Gastrocnemius medialis (tissue), 4 donors: ENCODE measurements at regions not wholly inside any gene's neighbourhood (a gene's known extent, or its start where the extent isn't known, plus 50 kb on each side); places are given as distances from the start of the nearest gene placed in this dataset.

ENCODE experiments used
- ATAC-seq, 2 donors: fragments of 150-250 bp; one replicate each; pipeline ENCODE4 v1.9.1; 2016
- DNase-seq, 2 donors: peaks; one replicate each; pipeline ENCODE4 v3.0.0-alpha.2; 2019
- H3K27ac ChIP-seq, 4 donors: fragments of 200-600 bp; sonication (generic); 1 replicate in 1 of 4; 2 replicates in 3 of 4; pipeline ENCODE4 v1.5.1; 2016 to 2018; ENCODE audit warnings: mild to moderate bottlenecking in 2 of 4, moderate library complexity in 1 of 4
- H3K27me3 ChIP-seq, 3 donors: fragments of 200-600 bp; sonication (generic) in 2 of 3; 1 replicate in 1 of 3; 2 replicates in 2 of 3; pipeline versions ENCODE4 v1.5.1 to v1.6.0; 2016 to 2019; ENCODE audit warnings: mild to moderate bottlenecking in 1 of 3, moderate library complexity in 1 of 3
- H3K36me3 ChIP-seq, 2 donors: fragments of 200-600 bp; sonication (generic) in 1 of 2; one replicate each; pipeline ENCODE4 v1.5.1; 2017 to 2018
- H3K4me1 ChIP-seq, 2 donors: fragments of 200-600 bp; sonication (generic) in 1 of 2; one replicate each; pipeline ENCODE4 v1.5.1; 2016 to 2017; ENCODE audit warnings: mild to moderate bottlenecking in 2 of 2
- H3K4me3 ChIP-seq, 4 donors: fragments of 200-600 bp; sonication (generic) in 3 of 4; 1 replicate in 1 of 4; 2 replicates in 3 of 4; pipeline ENCODE4 v1.5.1; 2016 to 2019; ENCODE audit warnings: mild to moderate bottlenecking in 2 of 4
- H3K9me3 ChIP-seq, 3 donors: fragments of 200-600 bp; sonication (generic) in 2 of 3; 1 replicate in 1 of 3; 2 replicates in 2 of 3; pipeline ENCODE4 v1.5.1; 2016 to 2019
- CTCF ChIP-seq, 5 experiments: fragments of 450-650 bp in 3 of 5; fragments of 200-600 bp in 2 of 5; sonication (generic) in 2 of 5; IDR thresholded peaks in 4 of 5; conservative IDR thresholded peaks in 1 of 5; 1 replicate in 4 of 5; 2 replicates in 1 of 5; pipeline ENCODE4 v1.5.1; 2016 to 2019; ENCODE audit warnings: antibody characterized with exemption in 5 of 5, mild to moderate bottlenecking in 3 of 5, moderate library complexity in 3 of 5
- POLR2A ChIP-seq, 2 donors: fragments of 450-650 bp; IDR thresholded peaks; one replicate each; pipeline ENCODE4 v1.6.1; 2017; ENCODE audit warnings: antibody characterized with exemption in 2 of 2, mild to moderate bottlenecking in 2 of 2, moderate library complexity in 2 of 2
- in situ Hi-C, 4 donors: fragments of 200-750 bp; cut with MboI; loops; one replicate each; pipeline versions ENCODE4 v1.15.0 to v1.8.0; 2017; ENCODE audit warnings: low sequenced_read_pairs in 4 of 4
- intact Hi-C: fragments of 100-400 bp; cut with DNase I; formaldehyde crosslinking; loops from one replicate; pipeline ENCODE4 v1.15.1; 2023; ENCODE audit warnings: low total_unique reads

DNA sequence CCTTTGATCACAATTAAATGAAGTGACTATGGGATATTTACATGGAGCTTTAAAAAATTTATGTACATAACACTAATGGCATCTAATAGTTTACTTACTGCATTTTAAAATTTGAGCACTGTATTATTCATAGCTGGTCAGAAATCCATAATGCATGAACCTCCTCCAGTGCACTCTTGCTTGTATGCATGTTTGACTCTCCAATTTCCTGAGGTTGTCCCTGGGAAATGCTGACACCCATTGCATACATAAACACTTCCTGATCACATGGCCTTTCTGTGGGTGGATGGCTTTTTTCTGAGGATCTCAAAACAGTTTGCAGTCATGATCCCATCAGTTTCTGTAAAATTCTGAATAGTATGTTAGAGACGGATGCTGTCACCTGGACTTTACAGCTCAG is 577.8 kb downstream of the REEP3 start:
- Histone ChIP-seq H3K27me3 (no peaks in the 10 kb centered on the region), H3K4me1 (no peaks in the 10 kb centered on the region), H3K9me3 (no peaks in the 10 kb centered on the region), H3K4me3 (no peak overlapping the region), H3K36me3 (no peaks in the 10 kb centered on the region), H3K27ac (no peak overlapping the region)
- in situ Hi-C loops (no loop called here), intact Hi-C loops (no loop called here)
- ATAC-seq (no peak), DNase-seq (no peak)
- no peak for TF ChIP-seq POLR2A (IDR thresholded peaks at IDR 0.05)
- no peak for TF ChIP-seq CTCF (IDR thresholded peaks at IDR 0.05 in 4 of 5, conservative IDR thresholded peaks at IDR 0.05 in 1 of 5)

GRCh38 chr10:64101606-64102263 is 580.5 kb downstream of the REEP3 start:
- in situ Hi-C loops (no loop called here), intact Hi-C loops (no loop called here)
- no peak for DNase-seq
- H3K27ac ChIP-seq, result no peak overlapping the region
- H3K9me3 ChIP-seq, result no peaks in the 10 kb centered on the region
- H3K36me3 ChIP-seq, result no peaks in the 10 kb centered on the region
- ATAC-seq, result no peak
- TF ChIP-seq POLR2A (IDR thresholded peaks at IDR 0.05) (no peak), CTCF (IDR thresholded peaks at IDR 0.05 in 4 of 5, conservative IDR thresholded peaks at IDR 0.05 in 1 of 5) (no peak)
- no peak overlapping the region for H3K4me3 ChIP-seq
- no peaks in the 10 kb centered on the region for H3K27me3 ChIP-seq
- H3K4me1 ChIP-seq, result no peaks in the 10 kb centered on the region

DNA sequence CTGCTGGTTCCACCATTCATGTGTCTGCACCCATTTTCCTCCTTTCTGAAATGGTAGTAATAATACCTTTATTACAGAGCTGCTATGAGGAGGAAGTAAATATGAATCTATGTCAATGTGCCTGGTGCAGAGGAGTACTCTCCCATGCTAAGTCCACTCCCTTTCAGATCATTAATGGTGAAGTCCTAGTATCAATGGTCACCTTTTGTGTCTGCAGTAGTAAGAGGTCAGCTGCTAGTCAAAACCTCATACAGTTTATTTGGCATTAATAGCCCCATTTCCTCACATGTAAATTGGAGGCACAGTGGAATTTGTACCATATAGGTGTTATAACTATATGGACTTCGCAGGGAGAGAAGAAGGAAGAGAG is 581.0 kb downstream of the REEP3 start:
- intact Hi-C loops, result no loop called here

GRCh38 chr10:64102916-64103315 is 581.7 kb downstream of the REEP3 start:
- Histone ChIP-seq H3K9me3 (no peaks in the 10 kb centered on the region), H3K4me1 (no peaks in the 10 kb centered on the region), H3K27ac (no peak overlapping the region), H3K4me3 (no peak overlapping the region), H3K27me3 (no peaks in the 10 kb centered on the region), H3K36me3 (no peaks in the 10 kb centered on the region)
- TF ChIP-seq POLR2A (IDR thresholded peaks at IDR 0.05) (no peak), CTCF (IDR thresholded peaks at IDR 0.05 in 4 of 5, conservative IDR thresholded peaks at IDR 0.05 in 1 of 5) (no peak)
- in situ Hi-C loops (no loop called here), intact Hi-C loops (no loop called here)
- DNase-seq (no peak), ATAC-seq (no peak)

More for the DNA sequence above, 581.0 kb downstream of the REEP3 start:
- TF ChIP-seq CTCF (IDR thresholded peaks at IDR 0.05 in 4 of 5, conservative IDR thresholded peaks at IDR 0.05 in 1 of 5), result no peak
- no peak for TF ChIP-seq POLR2A (IDR thresholded peaks at IDR 0.05)
- H3K9me3 ChIP-seq, result no peaks in the 10 kb centered on the region
- H3K36me3 ChIP-seq, result no peaks in the 10 kb centered on the region
- ATAC-seq, result no peak
- no peak for DNase-seq
- H3K27me3 ChIP-seq, result no peaks in the 10 kb centered on the region
- no peak overlapping the region for H3K4me3 ChIP-seq
- H3K4me1 ChIP-seq, result no peaks in the 10 kb centered on the region
- in situ Hi-C loops, result no loop called here
- H3K27ac ChIP-seq, result no peak overlapping the region
